ENCODE measurements at regions not wholly inside any gene's neighbourhood (a gene's known extent, or its start where the extent isn't known, plus 50 kb on each side); places are given as distances from the start of the nearest gene placed in this dataset.

- no peak overlapping the region for H2AFZ ChIP-seq
- H3K4me3 ChIP-seq: no peak overlapping the region
- no peak overlapping the region for H3K4me2 ChIP-seq
- no peaks in the 10 kb centered on the region for H3K4me1 ChIP-seq (ENCODE audit: insufficient read depth)
- H4K20me1 ChIP-seq (ENCODE audit: insufficient read depth, poor library complexity, severe bottlenecking): no peaks in the 10 kb centered on the region
- TF ChIP-seq EZH2 (IDR thresholded peaks at IDR 0.05; ENCODE audit: borderline replicate concordance) (no peak), CTCF (IDR thresholded peaks at IDR 0.05; ENCODE audit: poor library complexity) (no peak), EZH2phosphoT487 (IDR thresholded peaks at IDR 0.05; ENCODE audit: low read depth, severe bottlenecking, unreplicated experiment) (no peak)
- DNase-seq (ENCODE audit: low spot score): no peak
- no peaks in the 10 kb centered on the region for H3K36me3 ChIP-seq (replicated peaks; ENCODE audit: insufficient read depth, low read depth)
- H3K27ac ChIP-seq: no peak overlapping the region
- H3K27me3 ChIP-seq: no peaks in the 10 kb centered on the region
- WGBS (ENCODE audit: low lambda C conversion rate, missing lambda C conversion rate): 86% methylated on average over 6 of the region's 6 CpGs
- no peaks in the 10 kb centered on the region for H3K79me2 ChIP-seq
- H3K9me2 ChIP-seq (replicated peaks; ENCODE audit: insufficient read depth): no peaks in the 10 kb centered on the region
- no peaks in the 10 kb centered on the region for H3K9me3 ChIP-seq (ENCODE audit: low read depth)
These were observed 130.1 kb upstream of the TMEM18 start for GRCh38 chr2:807300-807699.

GRCh38 chr2:805664-806063, 128.5 kb upstream of the TMEM18 start:
- H3K4me3 ChIP-seq: no peak overlapping the region
- no peaks in the 10 kb centered on the region for H3K36me3 ChIP-seq (replicated peaks; ENCODE audit: insufficient read depth, low read depth)
- H3K79me2 ChIP-seq: no peaks in the 10 kb centered on the region
- no peaks in the 10 kb centered on the region for H3K27me3 ChIP-seq
- no peaks in the 10 kb centered on the region for H3K9me3 ChIP-seq (ENCODE audit: low read depth)
- WGBS (ENCODE audit: low lambda C conversion rate, missing lambda C conversion rate): 87% methylated on average over 5 of the region's 5 CpGs
- no peaks in the 10 kb centered on the region for H3K9me2 ChIP-seq (replicated peaks; ENCODE audit: insufficient read depth)
- TF ChIP-seq CTCF (IDR thresholded peaks at IDR 0.05; ENCODE audit: poor library complexity) (no peak), EZH2 (IDR thresholded peaks at IDR 0.05; ENCODE audit: borderline replicate concordance) (no peak), EZH2phosphoT487 (IDR thresholded peaks at IDR 0.05; ENCODE audit: low read depth, severe bottlenecking, unreplicated experiment) (no peak)
- H3K4me2 ChIP-seq: no peak overlapping the region
- H3K4me1 ChIP-seq (ENCODE audit: insufficient read depth): no peaks in the 10 kb centered on the region
- no peak for DNase-seq (ENCODE audit: low spot score)
- no peak overlapping the region for H3K27ac ChIP-seq
- H4K20me1 ChIP-seq (ENCODE audit: insufficient read depth, poor library complexity, severe bottlenecking): no peaks in the 10 kb centered on the region
- H2AFZ ChIP-seq: no peak overlapping the region

GRCh38 chr2:797993-798392, 120.8 kb upstream of the TMEM18 start:
- no peaks in the 10 kb centered on the region for H3K79me2 ChIP-seq
- H3K4me3 ChIP-seq: no peak overlapping the region
- no peaks in the 10 kb centered on the region for H3K9me2 ChIP-seq (replicated peaks; ENCODE audit: insufficient read depth)
- no peak overlapping the region for H3K27ac ChIP-seq
- H3K9me3 ChIP-seq (ENCODE audit: low read depth): no peaks in the 10 kb centered on the region
- H4K20me1 ChIP-seq (ENCODE audit: insufficient read depth, poor library complexity, severe bottlenecking): no peaks in the 10 kb centered on the region
- WGBS (ENCODE audit: low lambda C conversion rate, missing lambda C conversion rate): 63% methylated on average over 6 of the region's 6 CpGs
- H2AFZ ChIP-seq: no peak overlapping the region
- H3K27me3 ChIP-seq: no peaks in the 10 kb centered on the region
- H3K4me2 ChIP-seq: no peak overlapping the region
- no peak for TF ChIP-seq EZH2 (IDR thresholded peaks at IDR 0.05; ENCODE audit: borderline replicate concordance)
- TF ChIP-seq EZH2phosphoT487 (IDR thresholded peaks at IDR 0.05; ENCODE audit: low read depth, severe bottlenecking, unreplicated experiment): no peak
- TF ChIP-seq CTCF (IDR thresholded peaks at IDR 0.05; ENCODE audit: poor library complexity): no peak
- H3K36me3 ChIP-seq (replicated peaks; ENCODE audit: insufficient read depth, low read depth): no peaks in the 10 kb centered on the region
- DNase-seq (ENCODE audit: low spot score): no peak
- H3K4me1 ChIP-seq (ENCODE audit: insufficient read depth): no peaks in the 10 kb centered on the region

- TF ChIP-seq EZH2phosphoT487 (IDR thresholded peaks at IDR 0.05; ENCODE audit: low read depth, severe bottlenecking, unreplicated experiment) (no peak), CTCF (IDR thresholded peaks at IDR 0.05; ENCODE audit: poor library complexity) (no peak), EZH2 (IDR thresholded peaks at IDR 0.05; ENCODE audit: borderline replicate concordance) (no peak)
- no peak overlapping the region for H3K4me2 ChIP-seq
- H3K36me3 ChIP-seq (replicated peaks; ENCODE audit: insufficient read depth, low read depth): no peaks in the 10 kb centered on the region
- H3K9me2 ChIP-seq (replicated peaks; ENCODE audit: insufficient read depth): no peaks in the 10 kb centered on the region
- H4K20me1 ChIP-seq (ENCODE audit: insufficient read depth, poor library complexity, severe bottlenecking): no peaks in the 10 kb centered on the region
- no peak overlapping the region for H3K27ac ChIP-seq
- no peak overlapping the region for H3K4me3 ChIP-seq
- 88% methylated on average over 8 of the region's 8 CpGs for WGBS (ENCODE audit: low lambda C conversion rate, missing lambda C conversion rate)
- no peak overlapping the region for H2AFZ ChIP-seq
- H3K27me3 ChIP-seq: no peaks in the 10 kb centered on the region
- H3K4me1 ChIP-seq (ENCODE audit: insufficient read depth): no peaks in the 10 kb centered on the region
- no peaks in the 10 kb centered on the region for H3K79me2 ChIP-seq
- H3K9me3 ChIP-seq (ENCODE audit: low read depth): no peaks in the 10 kb centered on the region
- DNase-seq (ENCODE audit: low spot score): no peak
These were observed 120.3 kb upstream of the TMEM18 start for GRCh38 chr2:797556-797955.

Data from hepatocyte (in vitro differentiated cells).